Skin of body (tissue), 1 donor: ENCODE measurements at regions not wholly inside any gene's neighbourhood (a gene's known extent, or its start where the extent isn't known, plus 50 kb on each side); places are given as distances from the start of the nearest gene placed in this dataset.
A peak's percentile ranks its signal among the peaks of the same experiment; 100 is the strongest.
"Not testable (repeated sequence)": the region's sequence is repeated elsewhere in the genome, so short reads cannot be mapped to it uniquely, and the experiment has no call there.

ENCODE experiments used
- DNase-seq: peaks from one replicate; lab custom pipeline; 2025; lab: John Stamatoyannopoulos, UW

- no peak for DNase-seq
Observed at GRCh38 chr5:126115059-126115629, 308.1 kb upstream of the GRAMD2B start.

GRCh38 chr5:126117044-126117443 is 306.2 kb upstream of the GRAMD2B start:
- no peak for DNase-seq

GRCh38 chr5:126119887-126120442 is 303.2 kb upstream of the GRAMD2B start:
- DNase-seq = no peak

GRCh38 chr5:126120939-126121338 is 302.3 kb upstream of the GRAMD2B start:
- no peak for DNase-seq

GRCh38 chr5:126122942-126123341 is 300.3 kb upstream of the GRAMD2B start:
- no peak for DNase-seq

GRCh38 chr5:126124706-126125345 is 298.4 kb upstream of the GRAMD2B start:
- DNase-seq = no peak

- DNase-seq = no peak
Observed at GRCh38 chr5:126125407-126125806, 297.8 kb upstream of the GRAMD2B start.

- DNase-seq = no peak
Observed at GRCh38 chr5:126126574-126126973, 296.6 kb upstream of the GRAMD2B start.

GRCh38 chr5:126127371-126127770 is 295.8 kb upstream of the GRAMD2B start:
- not testable (repeated sequence) for DNase-seq

- DNase-seq = no peak
Observed at GRCh38 chr5:126129431-126129830, 293.8 kb upstream of the GRAMD2B start.

GRCh38 chr5:126133424-126133823 is 289.8 kb upstream of the GRAMD2B start:
- no peak for DNase-seq

- peak; percentile 85 for DNase-seq
Observed at GRCh38 chr5:126137891-126138280, 285.3 kb upstream of the GRAMD2B start.

GRCh38 chr5:126138281-126138931 is 284.8 kb upstream of the GRAMD2B start:
- DNase-seq = peak; percentile 85

- DNase-seq = peak; percentile 42
Observed at GRCh38 chr5:126139086-126139485, 284.1 kb upstream of the GRAMD2B start.

GRCh38 chr5:126139773-126140172 is 283.4 kb upstream of the GRAMD2B start:
- peak; percentile 98 for DNase-seq

- DNase-seq = no peak
Observed at GRCh38 chr5:126143622-126144021, 279.6 kb upstream of the GRAMD2B start.

- not testable (repeated sequence) for DNase-seq
Observed at GRCh38 chr5:126150319-126150718, 272.9 kb upstream of the GRAMD2B start.

GRCh38 chr5:126155298-126155697 is 267.9 kb upstream of the GRAMD2B start:
- not testable (repeated sequence) for DNase-seq

GRCh38 chr5:126166368-126166767 is 256.8 kb upstream of the GRAMD2B start:
- DNase-seq = no peak

- no peak for DNase-seq
Observed at GRCh38 chr5:126168785-126169184, 254.4 kb upstream of the GRAMD2B start.

GRCh38 chr5:126171916-126172315 is 251.3 kb upstream of the GRAMD2B start:
- DNase-seq = no peak

- DNase-seq = no peak
Observed at GRCh38 chr5:126172812-126173211, 250.4 kb upstream of the GRAMD2B start.

GRCh38 chr5:126178521-126178920 is 244.7 kb upstream of the GRAMD2B start:
- peak; percentile 83 for DNase-seq
